ENCODE measurements at regions not wholly inside any gene's neighbourhood (a gene's known extent, or its start where the extent isn't known, plus 50 kb on each side); places are given as distances from the start of the nearest gene placed in this dataset.

GRCh38 chr7:113608782-113609181 is 310.0 kb downstream of the PPP1R3A start:
- TF ChIP-seq BACH2 (CRISPR knock-in tag; IDR thresholded peaks at IDR 0.05; ENCODE audit: borderline replicate concordance) (no peak), CSRNP3 (CRISPR knock-in tag; IDR thresholded peaks at IDR 0.05) (no peak), ZFP3 (CRISPR knock-in tag; IDR thresholded peaks at IDR 0.05) (no peak), PPARA (CRISPR knock-in tag; IDR thresholded peaks at IDR 0.05; ENCODE audit: borderline replicate concordance) (no peak), ZNF565 (CRISPR knock-in tag; conservative IDR thresholded peaks at IDR 0.05; ENCODE audit: low read depth) (no peak), OSR1 (CRISPR knock-in tag; IDR thresholded peaks at IDR 0.05) (no peak), ARNTL (CRISPR knock-in tag; IDR thresholded peaks at IDR 0.05; ENCODE audit: borderline replicate concordance, low read depth) (no peak), GLIS3 (CRISPR knock-in tag; IDR thresholded peaks at IDR 0.05) (no peak), CREB5 (CRISPR knock-in tag; IDR thresholded peaks at IDR 0.05; ENCODE audit: low read depth) (no peak), RARB (CRISPR knock-in tag; IDR thresholded peaks at IDR 0.05) (no peak)
